GM19463 (cell line): ENCODE measurements at regions not wholly inside any gene's neighbourhood (a gene's known extent, or its start where the extent isn't known, plus 50 kb on each side); places are given as distances from the start of the nearest gene placed in this dataset.
"Not testable (repeated sequence)": the region's sequence is repeated elsewhere in the genome, so short reads cannot be mapped to it uniquely, and the experiment has no call there.

Experiments
- ATAC-seq: cut with Tn5 transposase; IDR thresholded peaks from one replicate; pipeline ENCODE4 v1.9.1; 2021; ENCODE audit warnings: mild to moderate bottlenecking, moderate library complexity; ENCODE audit not compliant: unreplicated experiment

- ATAC-seq = peak; percentile 33
These were observed 89.9 kb upstream of the FAT1 start for GRCh38 chr4:186813377-186814068.

- ATAC-seq = no peak
These were observed 90.9 kb upstream of the FAT1 start for GRCh38 chr4:186814535-186815070.

GRCh38 chr4:186819342-186820086 is 95.9 kb upstream of the FAT1 start:
- no peak for ATAC-seq

GRCh38 chr4:186820391-186820891 is 96.8 kb upstream of the FAT1 start:
- ATAC-seq = peak; percentile 61

- ATAC-seq = no peak
These were observed 100.3 kb upstream of the FAT1 start for GRCh38 chr4:186823989-186824388.

- ATAC-seq = no peak
These were observed 101.4 kb upstream of the FAT1 start for GRCh38 chr4:186825069-186825468.

- ATAC-seq = no peak
These were observed 102.3 kb upstream of the FAT1 start for GRCh38 chr4:186826006-186826405.

GRCh38 chr4:186826846-186827533 is 103.3 kb upstream of the FAT1 start:
- ATAC-seq = no peak

GRCh38 chr4:186827534-186827897 is 103.9 kb upstream of the FAT1 start:
- no peak for ATAC-seq

GRCh38 chr4:186829097-186829496 is 105.4 kb upstream of the FAT1 start:
- peak; percentile 61 for ATAC-seq

- no peak for ATAC-seq
These were observed 106.2 kb upstream of the FAT1 start for GRCh38 chr4:186829740-186830449.

GRCh38 chr4:186831574-186831973 is 107.9 kb upstream of the FAT1 start:
- no peak for ATAC-seq

- no peak for ATAC-seq
These were observed 109.2 kb upstream of the FAT1 start for GRCh38 chr4:186832906-186833305.

GRCh38 chr4:186837463-186837862 is 113.8 kb upstream of the FAT1 start:
- not testable (repeated sequence) for ATAC-seq

- ATAC-seq = no peak
These were observed 114.6 kb upstream of the FAT1 start for GRCh38 chr4:186838295-186838694.

GRCh38 chr4:186839122-186840037 is 115.7 kb upstream of the FAT1 start:
- ATAC-seq = peak; percentile 85

GRCh38 chr4:186840222-186840701 is 116.6 kb upstream of the FAT1 start:
- ATAC-seq = no peak

- ATAC-seq = no peak
These were observed 117.2 kb upstream of the FAT1 start for GRCh38 chr4:186840771-186841301.

GRCh38 chr4:186844059-186844681 is 120.5 kb upstream of the FAT1 start:
- ATAC-seq = no peak
